ENCODE measurements at regions not wholly inside any gene's neighbourhood (a gene's known extent, or its start where the extent isn't known, plus 50 kb on each side); places are given as distances from the start of the nearest gene placed in this dataset.
A peak's percentile ranks its signal among the peaks of the same experiment; 100 is the strongest.

DNA sequence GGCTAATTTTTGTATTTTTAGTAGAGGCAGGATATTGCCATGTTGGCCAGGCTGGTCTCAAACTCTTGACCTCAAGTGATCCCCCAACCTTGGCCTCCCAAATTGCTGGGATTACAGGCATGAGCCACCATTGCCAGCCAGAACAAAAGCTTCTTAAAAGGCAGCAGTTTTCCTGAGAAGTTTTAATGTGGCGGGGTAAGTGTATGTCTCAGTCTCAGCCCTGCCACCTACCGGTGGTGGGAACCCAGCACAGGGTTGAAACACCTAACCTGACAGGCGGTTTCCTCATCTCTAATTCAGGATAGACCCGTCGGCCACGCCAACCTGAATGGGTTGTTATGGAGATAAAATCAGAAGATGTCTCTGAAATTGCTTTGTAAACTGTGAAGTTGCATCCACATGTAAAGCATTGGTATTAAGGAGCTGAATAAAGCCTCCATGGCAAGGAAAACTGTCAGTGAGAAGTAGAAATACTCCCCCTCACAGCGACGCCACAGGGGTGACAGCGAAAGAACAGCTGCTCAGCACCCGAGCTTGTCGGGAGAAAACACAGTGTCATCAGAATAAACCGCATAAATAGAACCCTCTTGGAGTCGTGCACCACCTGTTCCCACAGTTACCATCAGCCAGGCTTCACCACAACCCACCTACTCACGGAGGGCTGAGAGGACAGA lies 165.9 kb upstream of the NCAM1 start:
- H3K36me3 ChIP-seq (replicated peaks in 1 of 2; ENCODE audit: control insufficient read depth in 1 of 2, insufficient read depth in 2 of 2, low read length in 2 of 2) = no peaks in the 10 kb centered on the region
- no peak overlapping the region for H3K4me3 ChIP-seq (replicated peaks in 1 of 3; ENCODE audit: insufficient read depth in 1 of 3, low read depth in 2 of 3, low read length in 3 of 3)
- POLR2A ChIA-PET = no interaction called here
- DNase-seq (ENCODE audit: low spot score) (peak; percentile 19), ATAC-seq (peak; percentile 93), FAIRE-seq (no peak)
- BruUV-seq (replicated peaks) = no TSS peak
- H3K4me1 ChIP-seq (ENCODE audit: insufficient read depth, low read length) = no peaks in the 10 kb centered on the region
- no peak overlapping the region for H3K27ac ChIP-seq (ENCODE audit: extremely low read length, insufficient read depth, low read length)
- 36% methylated on average over 14 of the region's 14 CpGs for WGBS (ENCODE audit: low lambda C conversion rate)
- in situ Hi-C loops (cut with HindIII; ENCODE audit: extremely low pct_ligation_motif_present, low pct_unique_long_range_greater_than_20kb) = no loop called here
- peak; percentile 48 for TF ChIP-seq SMC3 (IDR thresholded peaks at IDR 0.05; ENCODE audit: low read length)
- peak; percentile 63 for TF ChIP-seq CTCF (CRISPR knock-in tag; IDR thresholded peaks at IDR 0.05)
- TF ChIP-seq STAG1 (CRISPR knock-in tag; IDR thresholded peaks at IDR 0.05) = peak; percentile 39
- TF ChIP-seq CREB1 (IDR thresholded peaks at IDR 0.05) = no peak
- TF ChIP-seq CREB1 (CRISPR knock-in tag; IDR thresholded peaks at IDR 0.05) = no peak
- intact Hi-C loops (cut with micrococcal nuclease; ENCODE audit: unreplicated experiment) = loop anchor here (10.0 kb wide), 2 partner anchors 320 to 570 kb away; partner anchors contain the start of gene PTS
- H3K9me3 ChIP-seq (ENCODE audit: low read length) = no peaks in the 10 kb centered on the region
- H3K79me2 ChIP-seq (ENCODE audit: insufficient read depth, low read length) = no peaks in the 10 kb centered on the region
- no peaks in the 10 kb centered on the region; a peak in 1 of 5 replicates for H3K27me3 ChIP-seq (ENCODE audit: control insufficient read depth in 1 of 2, insufficient read depth in 2 of 2, low read length in 2 of 2)
- no peak overlapping the region for H2AFZ ChIP-seq (ENCODE audit: low read length)
- CTCF ChIA-PET (ENCODE audit: low intra/inter-chr PET ratio, low total read pairs) = interaction anchor here (0.8 to 1.7 kb wide), 2 partner anchors 204 to 207 kb away, joined by 3 to 5 read pairs; no protein-coding TSS in a partner anchor
- H4K20me1 ChIP-seq (ENCODE audit: insufficient read depth, low read length) = no peaks in the 10 kb centered on the region
- no peak overlapping the region for H3K9ac ChIP-seq (ENCODE audit: insufficient read depth, low read depth, low read length)
- no peak overlapping the region for H3K4me2 ChIP-seq (ENCODE audit: low read depth, low read length)

- TF ChIP-seq U2AF1 (optimal IDR thresholded peaks at IDR 0.05; ENCODE audit: low read depth, low read length) = no peak
- Histone ChIP-seq H3K79me2 (ENCODE audit: insufficient read depth, low read length) (no peaks in the 10 kb centered on the region), H3K27me3 (ENCODE audit: control insufficient read depth in 1 of 2, insufficient read depth in 2 of 2, low read length in 2 of 2) (no peaks in the 10 kb centered on the region), H3K4me1 (ENCODE audit: insufficient read depth, low read length) (no peaks in the 10 kb centered on the region), H3K36me3 (replicated peaks in 1 of 2; ENCODE audit: control insufficient read depth in 1 of 2, insufficient read depth in 2 of 2, low read length in 2 of 2) (no peaks in the 10 kb centered on the region), H4K20me1 (ENCODE audit: insufficient read depth, low read length) (no peaks in the 10 kb centered on the region), H3K27ac (ENCODE audit: extremely low read length, insufficient read depth, low read length) (no peak overlapping the region), H3K9ac (ENCODE audit: insufficient read depth, low read depth, low read length) (no peak overlapping the region), H3K4me2 (ENCODE audit: low read depth, low read length) (no peak overlapping the region), H2AFZ (ENCODE audit: low read length) (no peak overlapping the region), H3K4me3 (replicated peaks in 1 of 3; ENCODE audit: insufficient read depth in 1 of 3, low read depth in 2 of 3, low read length in 3 of 3) (no peak overlapping the region), H3K9me3 (ENCODE audit: low read length) (no peaks in the 10 kb centered on the region)
- ATAC-seq (no peak), DNase-seq (ENCODE audit: low spot score) (no peak), FAIRE-seq (no peak)
- 43% methylated on average over 11 of the region's 17 CpGs for WGBS (ENCODE audit: low lambda C conversion rate)
- ChIA-PET CTCF (ENCODE audit: low intra/inter-chr PET ratio, low total read pairs) (interaction anchor here (0.8 to 1.7 kb wide), 2 partner anchors 204 to 208 kb away, joined by 3 to 5 read pairs; no protein-coding TSS in a partner anchor), POLR2A (no interaction called here)
- no TSS peak for BruUV-seq (replicated peaks)
- intact Hi-C loops (cut with micrococcal nuclease; ENCODE audit: unreplicated experiment) (loop anchor here (10.0 kb wide), 2 partner anchors 319 to 571 kb away; partner anchors contain the start of gene PTS), in situ Hi-C loops (cut with HindIII; ENCODE audit: extremely low pct_ligation_motif_present, low pct_unique_long_range_greater_than_20kb) (no loop called here)
Observed at GRCh38 chr11:112795911-112796649, 165.1 kb upstream of the NCAM1 start.

Measured in HepG2 (cell line).